ENCODE measurements at regions not wholly inside any gene's neighbourhood (a gene's known extent, or its start where the extent isn't known, plus 50 kb on each side); places are given as distances from the start of the nearest gene placed in this dataset.
"Not testable (repeated sequence)": the region's sequence is repeated elsewhere in the genome, so short reads cannot be mapped to it uniquely, and the experiment has no call there.

DNA sequence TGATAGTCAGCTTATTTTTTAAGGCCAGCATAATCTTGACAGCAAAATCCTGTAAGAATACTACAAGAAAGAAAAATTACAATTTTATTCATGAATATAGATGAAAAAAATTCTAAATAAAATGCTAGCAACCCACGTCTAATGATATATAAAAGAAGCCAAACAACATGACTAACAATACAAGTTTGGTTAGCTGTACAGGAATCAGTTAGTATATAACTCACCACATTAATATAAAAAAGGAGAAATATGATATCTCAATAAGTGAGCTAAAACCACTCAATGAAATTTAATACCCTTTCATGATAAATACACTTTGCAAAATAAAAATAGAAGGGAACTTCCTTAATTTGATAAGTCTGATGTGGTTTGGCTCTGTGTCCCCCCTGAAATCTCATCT is 139.7 kb upstream of the MAN2A1 start:
- POLR2A ChIA-PET = no interaction called here
- no peaks in the 10 kb centered on the region for H3K79me2 ChIP-seq (ENCODE audit: insufficient read depth, low read length)
- H2AFZ ChIP-seq (ENCODE audit: low read depth, low read length, poor library complexity, severe bottlenecking) = no peak overlapping the region
- no peaks in the 10 kb centered on the region for H4K20me1 ChIP-seq (ENCODE audit: insufficient read depth)
- intact Hi-C loops (cut with micrococcal nuclease) = no loop called here
- H3K27me3 ChIP-seq (ENCODE audit: insufficient read depth, low read length) = no peaks in the 10 kb centered on the region
- H3K4me1 ChIP-seq (ENCODE audit: control insufficient read depth in 1 of 2, insufficient read depth in 2 of 2, low read length in 2 of 2) = no peaks in the 10 kb centered on the region
- ATAC-seq = no peak
- no peak overlapping the region for H3K4me3 ChIP-seq (replicated peaks in 1 of 2; ENCODE audit: low read depth in 1 of 2, low read length in 2 of 2)
- no peaks in the 10 kb centered on the region for H3K9me2 ChIP-seq (ENCODE audit: insufficient read depth)
- H3K9me3 ChIP-seq (ENCODE audit: control insufficient read depth in 1 of 2, insufficient read depth in 1 of 2, low read depth in 1 of 2, low read length in 2 of 2) = no peaks in the 10 kb centered on the region
- CTCF ChIA-PET = no interaction called here
- no peak overlapping the region for H3K9ac ChIP-seq (ENCODE audit: low read length)
- H3K36me3 ChIP-seq (ENCODE audit: control insufficient read depth in 1 of 2, insufficient read depth in 2 of 2, low read length in 2 of 2) = no peaks in the 10 kb centered on the region
- no peak for DNase-seq (ENCODE audit: low read depth, low spot score)
- RAD21 ChIA-PET (ENCODE audit: low non-redundant PET in 1 of 2, low total read pairs in 2 of 2, uncharacterized antibody in 2 of 2, unreplicated experiment in 2 of 2) = no interaction called here
- no TSS peak for BruUV-seq (replicated peaks)
- H3K4me2 ChIP-seq (ENCODE audit: low read length) = no peak overlapping the region
- TF ChIP-seq SRF (IDR thresholded peaks at IDR 0.05; ENCODE audit: low read depth) (no peak), TCF7L2 (IDR thresholded peaks at IDR 0.05; ENCODE audit: borderline replicate concordance, extremely low read depth, insufficient read depth, insufficient read length) (no peak)
- TF ChIP-seq, protein P1, sequence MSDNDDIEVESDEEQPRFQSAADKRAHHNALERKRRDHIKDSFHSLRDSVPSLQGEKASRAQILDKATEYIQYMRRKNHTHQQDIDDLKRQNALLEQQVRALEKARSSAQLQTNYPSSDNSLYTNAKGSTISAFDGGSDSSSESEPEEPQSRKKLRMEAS (IDR thresholded peaks at IDR 0.05) = no peak
- no peak overlapping the region for H3K27ac ChIP-seq (ENCODE audit: low read depth, low read length)

DNA sequence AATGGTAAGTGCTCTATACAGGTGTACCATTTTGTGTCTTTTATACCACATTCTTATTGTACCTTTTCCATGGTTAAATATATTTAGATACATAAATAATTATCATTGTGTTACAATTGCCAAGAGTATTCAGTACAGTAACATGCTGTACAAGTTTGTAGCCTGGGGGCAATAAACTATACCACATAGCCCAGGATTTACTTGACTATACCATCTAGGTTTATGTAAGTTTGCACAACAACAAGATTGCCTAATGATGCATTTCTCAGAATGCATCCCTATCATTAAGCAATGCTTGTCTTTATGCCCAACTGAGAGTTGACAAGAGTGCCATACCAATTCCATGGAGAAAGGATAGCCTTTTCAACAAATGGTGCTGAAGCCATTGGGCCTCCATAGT is 136.7 kb upstream of the PJA2 start:
- POLR2A ChIA-PET = no interaction called here
- ATAC-seq (no peak), DNase-seq (ENCODE audit: low read depth, low spot score) (no peak)
- TF ChIP-seq CEBPB (IDR thresholded peaks at IDR 0.05; ENCODE audit: low read depth) = no peak
- TF ChIP-seq SP1 (IDR thresholded peaks at IDR 0.05; ENCODE audit: low read depth) = no peak
- TF ChIP-seq, protein P2, sequence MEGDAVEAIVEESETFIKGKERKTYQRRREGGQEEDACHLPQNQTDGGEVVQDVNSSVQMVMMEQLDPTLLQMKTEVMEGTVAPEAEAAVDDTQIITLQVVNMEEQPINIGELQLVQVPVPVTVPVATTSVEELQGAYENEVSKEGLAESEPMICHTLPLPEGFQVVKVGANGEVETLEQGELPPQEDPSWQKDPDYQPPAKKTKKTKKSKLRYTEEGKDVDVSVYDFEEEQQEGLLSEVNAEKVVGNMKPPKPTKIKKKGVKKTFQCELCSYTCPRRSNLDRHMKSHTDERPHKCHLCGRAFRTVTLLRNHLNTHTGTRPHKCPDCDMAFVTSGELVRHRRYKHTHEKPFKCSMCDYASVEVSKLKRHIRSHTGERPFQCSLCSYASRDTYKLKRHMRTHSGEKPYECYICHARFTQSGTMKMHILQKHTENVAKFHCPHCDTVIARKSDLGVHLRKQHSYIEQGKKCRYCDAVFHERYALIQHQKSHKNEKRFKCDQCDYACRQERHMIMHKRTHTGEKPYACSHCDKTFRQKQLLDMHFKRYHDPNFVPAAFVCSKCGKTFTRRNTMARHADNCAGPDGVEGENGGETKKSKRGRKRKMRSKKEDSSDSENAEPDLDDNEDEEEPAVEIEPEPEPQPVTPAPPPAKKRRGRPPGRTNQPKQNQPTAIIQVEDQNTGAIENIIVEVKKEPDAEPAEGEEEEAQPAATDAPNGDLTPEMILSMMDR (IDR thresholded peaks at IDR 0.05 in 2 of 3, conservative IDR thresholded peaks at IDR 0.05 in 1 of 3; ENCODE audit: borderline replicate concordance in 1 of 3, insufficient read depth in 1 of 3, low read depth in 2 of 3, low read length in 2 of 3) = no peak
- TF ChIP-seq POLR2AphosphoS5 (IDR thresholded peaks at IDR 0.05; ENCODE audit: low read depth, low read length) = no peak
- TF ChIP-seq FOSL1 (IDR thresholded peaks at IDR 0.05; ENCODE audit: low read depth) = no peak
- H3K27me3 ChIP-seq (ENCODE audit: insufficient read depth, low read length) = no peaks in the 10 kb centered on the region
- no peak overlapping the region for H3K4me3 ChIP-seq (replicated peaks in 1 of 2; ENCODE audit: low read depth in 1 of 2, low read length in 2 of 2)
- H3K9ac ChIP-seq (ENCODE audit: low read length) = no peak overlapping the region
- H3K4me2 ChIP-seq (ENCODE audit: low read length) = no peak overlapping the region
- H2AFZ ChIP-seq (ENCODE audit: low read depth, low read length, poor library complexity, severe bottlenecking) = no peak overlapping the region
- H3K27ac ChIP-seq (ENCODE audit: low read depth, low read length) = no peak overlapping the region
- intact Hi-C loops (cut with micrococcal nuclease) = no loop called here
- BruUV-seq (replicated peaks) = no TSS peak
- H3K9me3 ChIP-seq (ENCODE audit: control insufficient read depth in 1 of 2, insufficient read depth in 1 of 2, low read depth in 1 of 2, low read length in 2 of 2) = no peaks in the 10 kb centered on the region
- no peaks in the 10 kb centered on the region for H3K79me2 ChIP-seq (ENCODE audit: insufficient read depth, low read length)
- H4K20me1 ChIP-seq (ENCODE audit: insufficient read depth) = no peaks in the 10 kb centered on the region
- CTCF ChIA-PET = no interaction called here
- RAD21 ChIA-PET (ENCODE audit: low non-redundant PET in 1 of 2, low total read pairs in 2 of 2, uncharacterized antibody in 2 of 2, unreplicated experiment in 2 of 2) = no interaction called here
- H3K36me3 ChIP-seq (ENCODE audit: control insufficient read depth in 1 of 2, insufficient read depth in 2 of 2, low read length in 2 of 2) = no peaks in the 10 kb centered on the region
- H3K9me2 ChIP-seq (ENCODE audit: insufficient read depth) = no peaks in the 10 kb centered on the region
- H3K4me1 ChIP-seq (ENCODE audit: control insufficient read depth in 1 of 2, insufficient read depth in 2 of 2, low read length in 2 of 2) = no peaks in the 10 kb centered on the region

DNA sequence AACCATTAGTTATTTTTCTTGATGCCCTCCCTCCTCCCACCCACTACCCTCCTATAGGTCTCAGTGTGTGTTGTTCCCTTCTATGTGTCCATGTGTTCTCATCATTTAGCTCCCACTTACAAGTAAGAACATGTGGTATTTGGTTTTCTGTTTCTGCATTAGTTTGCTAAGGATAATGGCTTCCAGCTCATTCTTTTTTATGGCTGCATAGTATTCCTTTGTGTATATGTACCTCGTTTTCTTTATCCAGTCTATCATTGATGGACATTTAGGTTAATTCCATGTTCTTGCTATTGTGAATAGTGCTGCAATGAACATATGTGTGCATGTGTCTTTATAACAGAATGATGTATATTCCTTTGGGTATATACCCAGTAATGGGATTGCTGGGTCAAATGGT is 135.1 kb upstream of the PJA2 start:
- H3K4me2 ChIP-seq (ENCODE audit: low read length); H4K20me1 ChIP-seq (ENCODE audit: insufficient read depth); POLR2A ChIA-PET; H3K27ac ChIP-seq (ENCODE audit: low read depth, low read length); H3K9me2 ChIP-seq (ENCODE audit: insufficient read depth); ATAC-seq; DNase-seq (ENCODE audit: low read depth, low spot score); intact Hi-C loops (cut with micrococcal nuclease); H3K36me3 ChIP-seq (ENCODE audit: control insufficient read depth in 1 of 2, insufficient read depth in 2 of 2, low read length in 2 of 2); H3K9me3 ChIP-seq (ENCODE audit: control insufficient read depth in 1 of 2, insufficient read depth in 1 of 2, low read depth in 1 of 2, low read length in 2 of 2); H3K9ac ChIP-seq (ENCODE audit: low read length); H2AFZ ChIP-seq (ENCODE audit: low read depth, low read length, poor library complexity, severe bottlenecking); RAD21 ChIA-PET (ENCODE audit: low non-redundant PET in 1 of 2, low total read pairs in 2 of 2, uncharacterized antibody in 2 of 2, unreplicated experiment in 2 of 2); H3K27me3 ChIP-seq (ENCODE audit: insufficient read depth, low read length); H3K4me1 ChIP-seq (ENCODE audit: control insufficient read depth in 1 of 2, insufficient read depth in 2 of 2, low read length in 2 of 2); H3K79me2 ChIP-seq (ENCODE audit: insufficient read depth, low read length); BruUV-seq (replicated peaks); H3K4me3 ChIP-seq (replicated peaks in 1 of 2; ENCODE audit: low read depth in 1 of 2, low read length in 2 of 2); CTCF ChIA-PET: not testable (repeated sequence)

Data from HCT116 (cell line).